ENCODE measurements at regions not wholly inside any gene's neighbourhood (a gene's known extent, or its start where the extent isn't known, plus 50 kb on each side); places are given as distances from the start of the nearest gene placed in this dataset.

GRCh38 chr5:130992621-130993020, 172.4 kb downstream of the HINT1 start:
- no peaks in the 10 kb centered on the region for H4K20me1 ChIP-seq (ENCODE audit: insufficient read depth, low read length, poor library complexity, severe bottlenecking)
- no peaks in the 10 kb centered on the region for H3K36me3 ChIP-seq (ENCODE audit: insufficient read depth, low read length)
- H3K9me2 ChIP-seq (replicated peaks; ENCODE audit: low read depth, low read length): no peaks in the 10 kb centered on the region
- no peak overlapping the region for H3K4me3 ChIP-seq (ENCODE audit: low read length, poor library complexity, severe bottlenecking)
- no peaks in the 10 kb centered on the region for H3F3A ChIP-seq (ENCODE audit: low read depth)
- TF ChIP-seq EZH2phosphoT487 (IDR thresholded peaks at IDR 0.05; ENCODE audit: borderline replicate concordance) (no peak), CTCF (conservative IDR thresholded peaks at IDR 0.05; ENCODE audit: low read length) (no peak)
- no peaks in the 10 kb centered on the region for H3K27me3 ChIP-seq (ENCODE audit: insufficient read depth, low read length, poor library complexity, severe bottlenecking)
- H3K4me1 ChIP-seq (ENCODE audit: insufficient read depth, low read length, poor library complexity, severe bottlenecking): no peaks in the 10 kb centered on the region
- no peak overlapping the region for H3K9ac ChIP-seq (ENCODE audit: low read depth, low read length, poor library complexity, severe bottlenecking)
- H3K79me2 ChIP-seq (ENCODE audit: insufficient read depth, low read length): no peaks in the 10 kb centered on the region
- H3K4me2 ChIP-seq (ENCODE audit: low read depth, low read length, poor library complexity, severe bottlenecking): no peak overlapping the region
- no peak overlapping the region for H2AFZ ChIP-seq (ENCODE audit: low read length)
- H3K9me3 ChIP-seq (ENCODE audit: insufficient read depth, low read depth, low read length): no peaks in the 10 kb centered on the region

- no peaks in the 10 kb centered on the region for H3K4me1 ChIP-seq (ENCODE audit: insufficient read depth, low read length, poor library complexity, severe bottlenecking)
- H3K4me3 ChIP-seq (ENCODE audit: low read length, poor library complexity, severe bottlenecking): no peak overlapping the region
- H3K9ac ChIP-seq (ENCODE audit: low read depth, low read length, poor library complexity, severe bottlenecking): no peak overlapping the region
- H4K20me1 ChIP-seq (ENCODE audit: insufficient read depth, low read length, poor library complexity, severe bottlenecking): no peaks in the 10 kb centered on the region
- no peaks in the 10 kb centered on the region for H3K36me3 ChIP-seq (ENCODE audit: insufficient read depth, low read length)
- TF ChIP-seq EZH2phosphoT487 (IDR thresholded peaks at IDR 0.05; ENCODE audit: borderline replicate concordance) (no peak), CTCF (conservative IDR thresholded peaks at IDR 0.05; ENCODE audit: low read length) (no peak)
- no peak overlapping the region for H2AFZ ChIP-seq (ENCODE audit: low read length)
- no peaks in the 10 kb centered on the region for H3K27me3 ChIP-seq (ENCODE audit: insufficient read depth, low read length, poor library complexity, severe bottlenecking)
- no peaks in the 10 kb centered on the region for H3K79me2 ChIP-seq (ENCODE audit: insufficient read depth, low read length)
- no peaks in the 10 kb centered on the region for H3F3A ChIP-seq (ENCODE audit: low read depth)
- no peak overlapping the region for H3K4me2 ChIP-seq (ENCODE audit: low read depth, low read length, poor library complexity, severe bottlenecking)
- no peaks in the 10 kb centered on the region for H3K9me3 ChIP-seq (ENCODE audit: insufficient read depth, low read depth, low read length)
- no peaks in the 10 kb centered on the region for H3K9me2 ChIP-seq (replicated peaks; ENCODE audit: low read depth, low read length)
Observed at GRCh38 chr5:130992095-130992494, 173.0 kb downstream of the HINT1 start.

- Histone ChIP-seq H3F3A (ENCODE audit: low read depth) (no peaks in the 10 kb centered on the region), H3K9me2 (replicated peaks; ENCODE audit: low read depth, low read length) (no peaks in the 10 kb centered on the region), H3K9me3 (ENCODE audit: insufficient read depth, low read depth, low read length) (no peaks in the 10 kb centered on the region), H3K4me1 (ENCODE audit: insufficient read depth, low read length, poor library complexity, severe bottlenecking) (no peaks in the 10 kb centered on the region), H3K27me3 (ENCODE audit: insufficient read depth, low read length, poor library complexity, severe bottlenecking) (no peaks in the 10 kb centered on the region), H2AFZ (ENCODE audit: low read length) (no peak overlapping the region), H3K4me3 (ENCODE audit: low read length, poor library complexity, severe bottlenecking) (no peak overlapping the region), H3K79me2 (ENCODE audit: insufficient read depth, low read length) (no peaks in the 10 kb centered on the region), H3K4me2 (ENCODE audit: low read depth, low read length, poor library complexity, severe bottlenecking) (no peak overlapping the region), H4K20me1 (ENCODE audit: insufficient read depth, low read length, poor library complexity, severe bottlenecking) (no peaks in the 10 kb centered on the region), H3K36me3 (ENCODE audit: insufficient read depth, low read length) (no peaks in the 10 kb centered on the region), H3K9ac (ENCODE audit: low read depth, low read length, poor library complexity, severe bottlenecking) (no peak overlapping the region)
- TF ChIP-seq CTCF (conservative IDR thresholded peaks at IDR 0.05; ENCODE audit: low read length) (no peak), EZH2phosphoT487 (IDR thresholded peaks at IDR 0.05; ENCODE audit: borderline replicate concordance) (no peak)
Observed at GRCh38 chr5:130985776-130986175, 179.3 kb downstream of the HINT1 start.
